HG02870 (cell line): ENCODE measurements at regions not wholly inside any gene's neighbourhood (a gene's known extent, or its start where the extent isn't known, plus 50 kb on each side); places are given as distances from the start of the nearest gene placed in this dataset.
"Not testable (repeated sequence)": the region's sequence is repeated elsewhere in the genome, so short reads cannot be mapped to it uniquely, and the experiment has no call there.

Experiments
- ATAC-seq: cut with Tn5 transposase; IDR thresholded peaks from one replicate; pipeline ENCODE4 v1.9.1; 2021; ENCODE audit warnings: mild to moderate bottlenecking, moderate library complexity; ENCODE audit not compliant: unreplicated experiment

DNA sequence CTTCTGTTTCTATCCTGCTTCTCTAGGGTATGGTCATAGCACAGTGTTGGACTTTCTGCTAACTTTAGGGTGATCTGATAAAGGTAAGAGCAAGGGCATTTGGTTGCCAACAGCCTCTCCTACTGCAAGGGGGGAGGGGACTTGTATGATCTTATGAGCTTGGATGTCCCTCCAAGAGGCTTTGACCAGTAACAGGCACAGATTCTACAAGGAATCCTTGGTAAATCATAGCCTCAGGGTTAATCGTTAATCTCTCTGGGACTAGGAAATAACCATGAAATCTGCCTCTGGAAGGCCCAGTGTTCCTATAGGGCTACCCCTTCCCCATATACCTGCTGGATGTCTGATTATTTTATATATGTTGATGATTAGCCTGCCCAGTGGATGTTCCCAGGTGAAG is 134.8 kb upstream of the TNFSF4 start:
- no peak for ATAC-seq

DNA sequence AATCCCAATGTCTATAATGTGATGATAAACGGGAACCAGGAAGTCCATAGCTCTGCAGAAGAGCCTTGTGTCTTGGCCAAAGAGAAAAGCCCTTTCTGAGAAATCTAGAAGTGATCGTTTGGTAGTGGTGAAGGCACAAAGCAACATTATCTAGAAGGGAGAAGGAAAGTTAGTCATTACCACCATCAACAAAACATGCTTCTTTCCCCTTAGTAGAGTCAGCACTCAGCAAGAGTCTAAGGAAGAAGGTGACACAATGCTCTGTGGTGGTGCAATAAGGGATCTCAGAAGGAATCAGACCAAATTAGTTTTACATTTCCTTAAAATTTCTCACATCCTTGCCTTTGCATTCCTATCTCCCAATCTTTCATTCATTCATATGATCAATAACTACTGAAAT is 134.4 kb upstream of the PRDX6 start:
- ATAC-seq: no peak

DNA sequence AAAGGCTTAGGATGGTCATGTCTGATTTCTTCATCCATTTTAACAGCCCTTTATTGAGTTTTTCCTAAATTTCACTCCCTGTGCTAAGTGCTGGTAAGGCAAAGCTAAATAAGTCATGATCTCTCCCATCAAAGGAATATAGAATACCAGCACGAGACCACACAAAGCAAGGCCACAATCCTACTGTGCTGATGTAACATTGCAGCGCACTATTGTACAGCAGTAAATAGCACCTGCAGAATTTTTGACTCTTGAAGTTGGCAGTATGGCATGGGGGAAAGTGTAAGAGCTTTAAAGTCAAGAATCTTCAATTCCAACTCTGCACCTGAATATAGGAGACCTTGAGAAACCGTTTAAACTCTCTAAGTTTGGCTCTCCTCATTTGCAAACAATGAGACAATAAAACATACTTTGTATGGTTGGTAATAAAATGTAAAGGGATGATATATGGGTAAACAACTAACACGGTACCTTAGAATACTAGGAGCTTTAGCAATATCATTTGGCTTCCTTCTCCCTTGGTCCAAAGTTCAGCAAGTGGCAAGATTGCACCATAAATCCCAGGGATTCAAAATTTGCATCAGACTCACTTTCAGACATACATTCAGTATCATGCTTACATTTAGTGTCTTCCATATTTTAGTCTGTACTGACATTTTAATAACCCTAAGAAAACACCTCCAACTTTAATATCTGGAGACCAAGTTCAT is 132.9 kb upstream of the PRDX6 start:
- ATAC-seq: no peak

DNA sequence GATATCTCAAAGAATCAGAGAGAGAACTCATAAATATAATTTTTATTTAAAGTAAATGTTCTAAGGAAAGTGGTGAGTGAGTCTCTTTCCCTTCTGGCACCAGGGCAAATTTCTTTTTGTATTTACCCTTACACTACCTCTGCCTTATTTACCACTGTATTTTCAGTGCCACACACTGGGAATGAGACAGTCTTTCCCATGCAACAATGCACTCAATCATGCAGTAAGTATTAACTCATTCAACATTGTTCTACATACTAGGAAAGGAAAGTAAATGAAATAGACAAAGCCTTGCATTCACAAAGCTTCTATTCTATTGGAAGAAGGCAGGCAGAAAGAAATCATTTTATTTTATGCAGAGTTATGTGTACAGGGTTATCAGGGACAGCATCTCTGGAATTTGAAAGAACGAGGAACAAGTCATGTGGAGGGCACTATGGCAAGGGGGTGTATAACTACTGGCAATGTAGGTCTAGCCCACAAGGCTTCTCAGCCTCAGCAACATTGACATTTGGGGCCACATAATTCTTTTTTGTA is 129.8 kb upstream of the PRDX6 start:
- ATAC-seq: no peak

DNA sequence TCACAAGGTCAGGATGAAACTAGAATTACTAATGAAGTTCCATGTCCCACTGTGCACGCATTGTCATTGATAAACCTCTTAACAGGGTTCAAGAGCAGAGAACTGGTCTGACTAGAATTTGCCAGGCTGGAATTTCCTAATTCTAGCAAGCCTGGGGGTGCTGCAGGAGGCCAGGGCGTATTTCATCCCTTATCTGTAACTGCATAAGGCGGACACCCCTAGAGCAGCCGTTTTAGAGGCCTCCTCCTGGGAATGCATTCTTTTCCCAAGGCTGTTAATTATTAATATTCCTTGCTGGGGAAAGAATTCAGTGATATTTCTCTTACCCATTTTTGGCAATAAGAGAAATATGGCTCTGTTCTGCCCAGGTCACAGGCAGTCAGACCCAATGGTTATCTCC is 124.5 kb upstream of the PRDX6 start:
- not testable (repeated sequence) for ATAC-seq

DNA sequence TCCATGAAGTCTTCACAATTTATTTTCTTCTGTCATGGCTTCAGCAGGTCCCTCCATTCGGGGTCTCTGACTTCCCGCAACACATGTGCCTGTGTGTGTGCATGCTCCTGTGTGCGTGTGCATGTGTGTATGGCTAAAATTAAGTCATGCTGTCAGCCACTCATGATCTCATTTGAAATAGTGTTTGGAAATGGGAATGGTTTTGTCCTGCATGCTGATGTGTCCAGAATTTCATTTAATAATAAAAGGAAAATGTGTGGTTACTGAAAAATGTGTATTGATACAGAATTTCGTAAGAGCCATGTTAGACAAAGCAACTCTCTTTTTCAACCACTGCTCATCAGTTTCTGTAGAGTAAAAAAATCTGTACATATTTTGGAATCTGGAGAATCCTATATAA is 123.8 kb upstream of the PRDX6 start:
- ATAC-seq: no peak

DNA sequence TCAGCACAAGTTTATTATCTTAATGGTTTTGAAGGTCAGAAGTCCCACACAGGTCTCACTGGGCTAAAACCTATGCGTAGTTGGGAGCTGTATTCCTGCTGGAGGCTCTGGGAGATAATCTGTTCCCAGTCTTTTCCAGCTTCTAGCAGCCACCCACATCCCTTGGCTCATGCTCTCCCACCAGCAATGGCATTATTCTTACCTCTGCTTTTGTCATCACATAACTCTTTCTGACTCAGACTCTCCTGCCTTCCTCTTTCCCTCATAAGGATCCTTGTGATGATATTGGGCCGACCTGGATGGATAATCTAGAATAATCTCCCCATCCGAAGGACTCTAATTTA is 122.2 kb upstream of the PRDX6 start:
- no peak for ATAC-seq

DNA sequence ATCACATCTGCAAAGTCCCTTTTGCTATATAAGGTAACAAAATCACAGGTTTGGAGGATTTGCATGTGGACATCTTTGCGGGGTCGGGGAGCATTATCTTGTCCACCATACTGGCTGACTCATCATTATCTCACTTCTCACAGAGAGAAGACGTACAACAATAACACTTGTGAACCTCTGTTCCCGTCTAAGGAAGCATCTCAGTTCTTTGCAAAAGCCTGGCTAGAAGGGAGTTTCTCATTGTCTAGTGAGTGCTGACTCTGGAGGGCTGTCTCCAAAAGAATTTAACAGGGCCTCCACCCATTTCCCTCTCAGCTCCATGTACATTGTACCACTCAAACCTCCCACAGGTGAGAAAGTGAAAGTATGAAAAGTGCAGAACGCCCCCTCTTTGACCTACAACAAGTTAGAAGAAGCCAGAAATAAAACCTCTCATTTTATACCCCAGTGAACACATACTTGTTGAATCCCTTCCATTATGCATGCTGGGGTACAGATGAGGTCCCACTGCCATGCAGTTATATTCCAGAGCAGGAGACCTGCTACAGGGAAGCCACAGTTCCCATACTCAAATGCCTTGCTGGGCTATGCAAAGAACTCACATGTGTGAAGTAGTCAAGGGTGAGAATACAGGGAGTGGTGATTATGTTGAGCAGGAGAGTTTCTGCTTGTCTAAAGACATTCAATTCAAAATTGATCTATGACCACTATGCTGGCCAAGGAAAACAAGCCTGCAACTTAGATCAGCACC is 121.7 kb upstream of the PRDX6 start:
- peak; percentile 49 for ATAC-seq

DNA sequence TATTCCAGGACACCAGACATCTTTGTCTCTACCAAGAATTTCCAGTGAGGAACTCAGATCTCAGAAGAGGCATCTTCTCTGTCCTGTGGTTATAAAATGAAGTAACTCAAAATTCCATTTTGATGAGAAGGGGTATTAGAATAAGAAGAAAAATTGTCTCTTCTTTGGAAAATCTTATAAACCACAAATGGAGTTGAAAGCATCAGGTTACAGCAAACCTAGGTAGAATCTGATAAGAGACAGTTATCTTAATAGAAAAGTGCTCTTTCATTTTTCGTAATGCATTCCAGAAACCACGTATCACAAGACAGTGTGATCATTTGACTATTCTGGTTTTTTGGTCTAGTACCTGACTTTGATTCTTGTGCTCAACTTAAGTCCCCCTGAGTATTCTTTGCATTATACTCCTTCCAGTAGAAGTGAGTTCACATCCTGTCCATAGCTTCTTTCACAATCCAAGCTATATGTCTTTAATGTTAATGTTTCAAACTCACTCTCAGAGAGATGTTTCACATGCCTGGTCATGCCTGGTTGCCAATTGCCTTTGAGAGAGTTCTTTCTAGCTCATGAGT is 120.9 kb upstream of the PRDX6 start:
- no peak for ATAC-seq

DNA sequence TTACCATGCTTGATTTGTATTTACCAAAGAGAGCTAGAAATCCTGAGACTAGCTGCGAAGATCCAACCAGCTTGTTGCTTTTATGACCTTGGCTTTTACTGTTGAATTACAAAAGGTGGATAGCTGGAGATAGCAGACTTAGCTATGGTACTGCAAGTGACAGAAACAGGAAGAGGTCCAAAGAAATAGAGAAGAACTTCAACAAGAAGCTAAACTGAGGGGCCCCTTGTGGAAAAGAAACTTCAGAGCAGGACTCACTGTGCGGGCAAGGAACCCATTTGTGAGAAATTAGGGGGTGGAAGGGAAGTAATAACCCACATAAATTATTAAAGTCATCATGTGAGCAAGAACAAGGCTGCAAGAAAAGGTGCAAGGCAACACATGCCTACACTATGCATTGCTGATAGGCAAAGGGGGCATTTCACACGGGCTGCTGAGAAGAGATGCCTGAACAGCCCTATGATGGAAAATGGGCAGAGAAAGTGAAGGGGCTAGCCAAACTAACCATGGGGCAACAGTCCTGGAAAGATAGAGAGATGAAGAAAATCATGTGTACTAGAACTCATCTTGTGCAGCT is 116.6 kb upstream of the PRDX6 start:
- no peak for ATAC-seq

DNA sequence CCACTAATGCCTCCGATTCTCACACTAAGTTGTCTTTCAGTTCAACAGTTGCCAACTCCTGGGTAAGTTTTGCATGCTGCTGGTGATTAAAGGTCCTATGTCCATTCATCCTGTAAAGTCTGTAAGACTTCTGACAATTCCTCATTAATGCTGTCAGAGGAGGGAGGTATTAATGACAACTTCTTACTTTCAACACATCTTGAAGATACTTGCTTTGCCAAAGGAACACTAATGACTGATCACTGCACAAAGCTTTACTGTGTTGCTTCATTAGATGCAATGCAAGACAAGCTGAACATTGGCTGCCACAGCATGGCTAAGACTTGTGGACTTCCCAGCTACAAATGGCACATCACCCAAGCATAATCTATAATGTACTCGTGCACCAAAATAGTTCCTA is 114.6 kb upstream of the PRDX6 start:
- no peak for ATAC-seq

DNA sequence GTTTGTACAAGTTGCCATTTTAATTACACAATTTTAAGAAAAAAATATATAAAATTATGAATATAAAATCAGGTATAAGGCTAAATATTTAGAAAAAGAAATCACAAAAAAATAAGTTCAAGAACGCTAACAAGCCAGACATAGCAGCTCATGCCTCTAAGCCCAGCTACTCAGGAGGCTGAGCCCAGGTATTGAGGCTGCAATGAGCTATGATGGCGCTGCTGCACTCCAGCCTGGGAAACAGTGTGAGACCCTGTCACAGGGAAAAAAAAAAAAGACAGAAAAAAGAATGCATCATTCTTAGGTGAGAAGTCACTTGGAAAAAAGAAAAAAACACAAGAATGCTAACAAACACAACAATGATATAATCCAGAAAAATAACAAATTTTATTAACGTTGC is 112.3 kb upstream of the PRDX6 start:
- no peak for ATAC-seq

DNA sequence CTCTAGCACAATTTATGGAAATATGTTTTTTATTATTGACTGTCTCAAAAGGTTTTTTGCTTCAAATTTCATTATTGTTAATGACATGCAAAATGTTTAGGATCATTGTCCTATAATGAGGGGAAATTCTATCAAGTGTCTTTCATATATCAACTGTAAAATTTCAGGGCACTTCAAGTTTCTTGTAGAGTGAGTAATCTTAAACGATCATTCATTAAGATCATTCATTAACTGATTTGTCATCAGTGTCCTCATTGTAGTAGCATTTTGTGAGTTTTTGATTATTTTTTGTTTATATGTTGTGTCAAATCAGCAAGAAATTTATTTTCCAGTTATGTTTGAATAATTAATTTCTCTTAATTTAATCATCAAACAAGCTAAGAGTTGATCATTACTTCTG is 111.8 kb upstream of the PRDX6 start:
- ATAC-seq: no peak

DNA sequence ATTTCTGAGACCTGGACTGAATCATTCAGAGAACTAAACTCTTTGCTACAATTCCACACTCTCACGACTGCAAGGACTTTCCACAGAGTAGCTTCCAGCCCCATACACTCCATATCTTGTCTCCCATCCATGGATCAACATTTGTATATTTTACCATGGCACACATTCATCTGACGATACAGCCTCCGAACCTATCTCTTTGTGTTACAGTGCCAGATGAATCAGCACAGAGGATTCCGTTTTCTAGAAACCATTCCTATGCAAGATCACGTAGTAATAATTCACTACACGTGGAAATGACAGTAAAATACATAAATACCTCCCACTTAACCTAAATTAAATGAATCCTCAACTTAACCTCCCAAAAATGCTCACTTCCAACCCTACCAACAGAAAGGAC is 110.0 kb upstream of the PRDX6 start:
- no peak for ATAC-seq

DNA sequence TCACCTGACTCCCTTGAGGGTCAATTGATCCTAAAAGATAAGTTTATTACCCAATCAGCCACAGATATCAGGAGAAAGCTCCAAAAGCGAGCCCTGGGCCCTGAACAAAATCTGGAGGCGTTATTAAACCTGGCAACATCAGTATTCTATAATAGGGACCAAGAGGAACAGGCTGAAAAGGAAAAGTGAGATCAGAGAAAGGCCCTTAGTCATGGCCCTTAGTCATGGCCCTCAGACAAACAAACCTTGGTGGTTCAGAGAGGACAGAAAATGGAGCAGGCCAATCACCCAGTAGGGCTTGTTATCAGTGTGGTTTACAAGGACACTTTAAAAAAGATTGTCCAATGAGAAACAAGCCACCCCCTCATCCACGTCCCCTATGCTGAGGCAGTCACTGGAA is 106.5 kb upstream of the PRDX6 start:
- ATAC-seq: not testable (repeated sequence)

DNA sequence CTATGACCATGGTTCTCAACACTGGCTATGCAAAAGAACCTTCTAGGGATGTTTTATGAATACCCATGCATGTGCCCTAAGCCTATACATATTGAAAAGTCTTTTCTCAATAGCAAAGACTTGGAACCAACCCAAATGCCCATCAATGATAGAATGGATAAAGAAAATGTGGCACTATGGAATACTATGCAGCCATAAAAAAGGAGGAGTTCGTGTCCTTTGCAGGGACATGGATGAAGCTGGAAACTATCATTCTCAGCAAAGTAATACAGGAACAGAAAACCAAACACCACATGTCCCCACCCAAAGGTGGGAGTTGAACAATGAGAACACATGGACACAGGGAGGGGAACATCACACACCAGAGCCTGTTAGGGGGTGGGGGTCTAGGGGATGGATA is 101.1 kb upstream of the PRDX6 start:
- ATAC-seq: not testable (repeated sequence)

DNA sequence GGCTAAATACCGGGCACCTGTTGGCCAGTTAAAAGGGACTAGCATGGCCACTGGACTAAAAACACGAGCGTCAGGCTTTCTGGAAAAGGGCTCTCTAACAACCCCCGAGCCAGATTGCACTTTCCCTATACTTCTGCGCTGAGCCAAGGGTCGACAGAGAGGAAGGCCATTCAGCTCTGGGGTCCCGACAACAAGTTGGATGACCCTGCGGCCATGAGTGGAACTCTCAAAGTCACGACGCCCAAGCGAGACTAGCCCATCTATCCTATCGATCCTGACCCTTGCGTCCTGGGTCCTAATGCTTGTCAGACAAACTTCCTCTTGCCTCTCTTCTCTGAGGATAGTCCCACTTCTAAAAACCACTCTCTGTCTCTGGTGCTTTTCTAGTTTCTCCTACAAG is 99.9 kb upstream of the PRDX6 start:
- no peak for ATAC-seq

DNA sequence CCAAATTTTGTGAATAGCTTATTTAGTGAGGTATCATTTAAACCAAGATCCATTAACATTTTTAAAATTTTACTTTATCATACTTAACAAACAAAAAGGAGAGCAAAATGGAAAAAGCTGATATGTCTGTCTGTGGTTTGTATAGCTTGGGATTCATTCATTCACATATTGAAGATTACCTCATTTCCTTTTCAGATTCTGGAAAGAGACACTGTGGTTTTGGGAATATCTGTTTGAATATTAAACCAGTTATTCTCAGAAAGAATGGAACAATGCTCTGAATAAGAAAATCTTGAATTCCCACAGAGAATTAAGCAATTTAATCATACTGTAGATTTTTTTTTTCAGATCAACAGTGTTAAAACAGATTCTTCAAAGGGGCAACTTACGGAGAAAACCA is 93.8 kb upstream of the PRDX6 start:
- no peak for ATAC-seq

DNA sequence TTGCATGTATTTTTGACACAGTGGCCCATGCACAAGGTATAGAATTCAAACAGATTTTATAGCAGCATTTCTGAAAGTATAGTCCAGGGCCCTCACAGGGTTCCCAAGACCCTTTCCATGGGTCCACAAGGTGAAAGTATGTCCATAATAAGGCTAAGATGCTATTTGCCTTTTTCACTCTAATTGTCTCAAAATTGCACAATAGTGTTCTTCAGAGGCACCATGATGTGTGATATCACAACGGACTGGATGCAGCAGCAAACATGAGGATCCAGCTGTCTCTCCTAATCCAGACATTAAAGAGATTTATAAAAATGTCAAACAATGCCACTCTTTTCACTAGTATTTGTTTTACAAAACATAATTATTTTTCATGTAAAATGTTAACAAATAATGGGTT is 88.8 kb upstream of the PRDX6 start:
- ATAC-seq: no peak

DNA sequence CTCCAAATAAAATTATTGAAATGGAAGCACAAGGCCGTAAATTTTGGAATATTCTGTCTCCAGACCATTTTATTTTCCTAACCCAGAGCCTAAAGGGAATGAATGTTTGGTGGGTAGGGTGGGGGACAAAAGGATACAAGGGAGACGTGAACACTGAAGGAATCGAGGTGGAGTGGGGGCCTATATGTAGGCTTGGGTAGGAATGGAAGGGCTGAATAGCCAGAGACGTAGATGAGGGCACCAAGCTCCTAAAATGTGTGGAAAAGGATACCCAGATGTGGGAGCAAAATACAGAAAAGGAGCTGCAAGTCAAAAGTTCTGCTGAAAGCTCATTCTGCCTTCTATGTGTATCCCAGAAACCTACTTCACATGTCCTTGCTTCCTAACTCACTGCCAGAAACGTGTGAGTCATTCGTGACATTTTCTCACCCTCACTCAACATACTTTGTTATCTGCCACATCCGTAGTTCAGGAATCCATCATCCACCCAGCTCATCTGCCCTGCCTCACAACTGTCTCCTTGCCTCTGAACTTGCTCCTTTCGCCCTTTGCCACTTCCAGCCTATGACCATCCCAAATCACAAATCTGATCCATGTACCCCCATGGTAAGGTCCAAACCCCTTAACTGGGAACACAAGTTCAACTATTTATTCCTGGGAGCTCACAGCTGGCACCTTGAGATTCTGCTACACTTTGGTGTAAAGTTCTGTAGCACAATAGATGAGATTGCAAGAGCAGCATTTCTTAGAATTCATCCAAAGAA is 84.1 kb upstream of the PRDX6 start:
- ATAC-seq: no peak

DNA sequence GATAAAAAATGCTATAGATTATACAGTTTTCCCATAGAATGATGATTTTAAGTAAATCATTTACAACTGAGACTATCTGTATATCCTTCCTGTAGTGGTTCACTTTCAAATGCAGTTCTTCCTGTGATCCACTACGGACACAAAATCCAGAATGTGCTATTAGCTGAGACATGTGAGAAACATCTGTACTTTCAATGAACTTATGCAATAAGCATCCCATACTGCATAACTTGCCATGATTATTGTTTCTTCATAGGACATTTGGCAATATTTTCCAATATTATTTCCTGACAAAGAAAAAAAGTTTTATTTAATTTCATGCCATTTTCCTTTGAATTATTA is 83.5 kb upstream of the PRDX6 start:
- no peak for ATAC-seq
